ENCODE measurements at regions not wholly inside any gene's neighbourhood (a gene's known extent, or its start where the extent isn't known, plus 50 kb on each side); places are given as distances from the start of the nearest gene placed in this dataset.

GRCh38 chrX:39911278-39911897, 186.4 kb downstream of the BCOR start:
- TF ChIP-seq CTCF (IDR thresholded peaks at IDR 0.05; ENCODE audit: extremely low read depth, missing control alignments) = no peak
- DNase-seq (ENCODE audit: low spot score) = no peak

GRCh38 chrX:39912126-39912525, 185.6 kb downstream of the BCOR start:
- no peak for DNase-seq (ENCODE audit: low spot score)
- TF ChIP-seq CTCF (IDR thresholded peaks at IDR 0.05; ENCODE audit: extremely low read depth, missing control alignments) = no peak

GRCh38 chrX:39915081-39915480, 182.7 kb downstream of the BCOR start:
- no peak for TF ChIP-seq CTCF (IDR thresholded peaks at IDR 0.05; ENCODE audit: extremely low read depth, missing control alignments)
- no peak for DNase-seq (ENCODE audit: low spot score)

- no peak for DNase-seq (ENCODE audit: low spot score)
- no peak for TF ChIP-seq CTCF (IDR thresholded peaks at IDR 0.05; ENCODE audit: extremely low read depth, missing control alignments)
These were observed 182.2 kb downstream of the BCOR start for GRCh38 chrX:39915596-39915995.

GRCh38 chrX:39921838-39922237, 175.9 kb downstream of the BCOR start:
- TF ChIP-seq CTCF (IDR thresholded peaks at IDR 0.05; ENCODE audit: extremely low read depth, missing control alignments) = no peak
- DNase-seq (ENCODE audit: low spot score) = no peak

- no peak for DNase-seq (ENCODE audit: low spot score)
- no peak for TF ChIP-seq CTCF (IDR thresholded peaks at IDR 0.05; ENCODE audit: extremely low read depth, missing control alignments)
These were observed 175.3 kb downstream of the BCOR start for GRCh38 chrX:39922488-39922887.

GRCh38 chrX:39922926-39923325, 174.8 kb downstream of the BCOR start:
- no peak for DNase-seq (ENCODE audit: low spot score)

More at GRCh38 chrX:39922926-39923325, 174.8 kb downstream of the BCOR start:
- TF ChIP-seq CTCF (IDR thresholded peaks at IDR 0.05; ENCODE audit: extremely low read depth, missing control alignments) = no peak
